A549 (cell line): ENCODE measurements at regions not wholly inside any gene's neighbourhood (a gene's known extent, or its start where the extent isn't known, plus 50 kb on each side); places are given as distances from the start of the nearest gene placed in this dataset.

Experiments used
- ATAC-seq, 2 experiments: fragments of 200-7000 bp in 1 of 2; fragments of >200 bp in 1 of 2; cut with Nextera tagmentation in 1 of 2; cut with Tn5 transposase in 1 of 2; 3 replicates each; pipeline versions ENCODE4 v1.8.0 to v1.9.1; 2018 to 2020; ENCODE audit warnings: mild to moderate bottlenecking in 1 of 2, moderate library complexity in 1 of 2
- CTCF ChIA-PET: fragments of 300-600 bp; sonication (Branson Sonifier 250); formaldehyde crosslinking; extraction: SDS; loops from one replicate; lab custom pipeline; 2021; ENCODE audit warnings: antibody characterized with exemption, inconsistent platforms; lab: Yijun Ruan, JAX
- POLR2A ChIA-PET: fragments of 350-600 bp; formaldehyde crosslinking; extraction: SDS; loops from one replicate; lab custom pipeline; 2021; ENCODE audit warnings: antibody characterized with exemption, inconsistent platforms; lab: Yijun Ruan, JAX
- DNase-seq, 2 experiments: peaks; one replicate each; pipeline versions ENCODE4 v3.0.0 to v3.0.0-alpha.2; 2011 to 2016; ENCODE audit warnings: low read depth in 1 of 2, low spot score in 1 of 2
- FAIRE-seq: peaks from 2 replicates; lab custom pipeline; 2011; peaks lifted over from hg19 to GRCh38; lab: Jason Lieb, UNC
- H3K27ac ChIP-seq, 2 experiments: fragments of >200 bp; sonication (Bioruptor Twin); formaldehyde crosslinking; 3 replicates each; pipeline ENCODE4 v1.5.1; 2016 to 2017
- H3K4me1 ChIP-seq: fragments of >200 bp; sonication (Bioruptor Twin); formaldehyde crosslinking; 3 replicates; pipeline ENCODE4 v1.6.1; 2016
- H3K4me2 ChIP-seq: fragments of >200 bp; sonication (Bioruptor Twin); formaldehyde crosslinking; 3 replicates; pipeline ENCODE4 v1.6.1; 2016
- H3K4me3 ChIP-seq: fragments of >200 bp; sonication (Bioruptor Twin); formaldehyde crosslinking; 3 replicates; pipeline ENCODE4 v1.5.1; 2016
- H3K9me3 ChIP-seq: fragments of >200 bp; sonication (Bioruptor Twin); formaldehyde crosslinking; 3 replicates; pipeline ENCODE4 v1.6.1; 2016
- BCL3 ChIP-seq: fragments of >200 bp; sonication (Bioruptor Twin); formaldehyde crosslinking; IDR thresholded peaks from 3 replicates; pipeline ENCODE4 v1.6.1; 2016
- CTCF ChIP-seq: fragments of >200 bp; sonication (Bioruptor Twin); formaldehyde crosslinking; IDR thresholded peaks from 3 replicates; pipeline ENCODE4 v1.5.1; 2016
- E2F6 ChIP-seq: IDR thresholded peaks from 2 replicates; pipeline ENCODE4 v1.6.1; 2012; ENCODE audit warnings: low read depth, borderline replicate concordance
- EHF ChIP-seq: fragments of 250-450 bp; sonication (Bioruptor Pico); IDR thresholded peaks from 2 replicates; pipeline ENCODE4 v1.5.0; 2020; ENCODE audit warnings: mild to moderate bottlenecking
- ESRRA ChIP-seq: fragments of 150-350 bp; IDR thresholded peaks from 2 replicates; pipeline ENCODE4 v1.6.1; 2014; ENCODE audit warnings: mild to moderate bottlenecking, low read length, borderline replicate concordance
- FOSL2 ChIP-seq, 2 experiments: fragments of 450-650 bp in 1 of 2; fragments of >200 bp in 1 of 2; sonication (Bioruptor Twin) in 1 of 2; formaldehyde crosslinking; IDR thresholded peaks; 2 replicates each; pipeline versions ENCODE4 v1.5.0 to v1.6.1; 2016 to 2020; ENCODE audit warnings: mild to moderate bottlenecking in 1 of 2, moderate library complexity in 1 of 2
- GATA3 ChIP-seq: IDR thresholded peaks from 2 replicates; pipeline ENCODE4 v1.6.1; 2012; ENCODE audit warnings: borderline replicate concordance
- HES2 ChIP-seq: fragments of >200 bp; sonication (Bioruptor Twin); formaldehyde crosslinking; IDR thresholded peaks from 2 replicates; pipeline ENCODE4 v1.6.1; 2016
- HEYL ChIP-seq: fragments of 250-450 bp; sonication (Bioruptor Pico); IDR thresholded peaks from 2 replicates; pipeline ENCODE4 v1.8.0; 2021; ENCODE audit warnings: mild to moderate bottlenecking, moderate library complexity
- HOXB13 ChIP-seq: fragments of 250-450 bp; sonication (Bioruptor Pico); IDR thresholded peaks from 2 replicates; pipeline ENCODE4 v1.5.0; 2020; ENCODE audit warnings: low read depth, mild to moderate bottlenecking, moderate library complexity
- HOXB5 ChIP-seq: fragments of 250-450 bp; sonication (Bioruptor Pico); IDR thresholded peaks from 2 replicates; pipeline ENCODE4 v1.5.0; 2020; ENCODE audit warnings: mild to moderate bottlenecking, moderate library complexity
- JUN ChIP-seq, 2 experiments: fragments of >200 bp; sonication (Bioruptor Twin); formaldehyde crosslinking; IDR thresholded peaks; 2 replicates in 1 of 2; 3 replicates in 1 of 2; pipeline ENCODE4 v1.6.1; 2016 to 2017
- JUNB ChIP-seq: fragments of >200 bp; sonication (Bioruptor Twin); formaldehyde crosslinking; IDR thresholded peaks from 2 replicates; pipeline ENCODE4 v1.6.1; 2016
- MAX ChIP-seq: IDR thresholded peaks from 2 replicates; pipeline ENCODE4 v1.6.1; 2012
- MAZ ChIP-seq: fragments of 150-350 bp; IDR thresholded peaks from 2 replicates; pipeline ENCODE4 v1.6.1; 2014; ENCODE audit warnings: antibody characterized with exemption, low read depth, low read length, borderline replicate concordance
- MYC ChIP-seq: IDR thresholded peaks from 2 replicates; pipeline ENCODE4 v1.6.1; 2012; ENCODE audit warnings: mild to moderate bottlenecking, inconsistent platforms, low read length, improper control_type of control experiment, borderline replicate concordance
- PBX3 ChIP-seq: IDR thresholded peaks from 2 replicates; pipeline ENCODE4 v1.6.1; 2012
- RAD21 ChIP-seq, 2 experiments: fragments of >200 bp in 1 of 2; sonication (Bioruptor Twin) in 1 of 2; formaldehyde crosslinking in 1 of 2; IDR thresholded peaks in 1 of 2; conservative IDR thresholded peaks in 1 of 2; 2 replicates in 1 of 2; 3 replicates in 1 of 2; pipeline ENCODE4 v1.6.1; 2012 to 2018; ENCODE audit warnings: inconsistent platforms in 1 of 2
- REST ChIP-seq: fragments of 200-600 bp; sonication (generic); IDR thresholded peaks from 2 replicates; pipeline ENCODE4 v1.6.1; 2016; ENCODE audit warnings: antibody characterized with exemption, mild to moderate bottlenecking, moderate library complexity
- SMC3 ChIP-seq: fragments of >200 bp; sonication (Bioruptor Twin); formaldehyde crosslinking; IDR thresholded peaks from 3 replicates; pipeline ENCODE4 v1.6.1; 2018; ENCODE audit warnings: inconsistent platforms
- ZNF302 ChIP-seq: fragments of 250-450 bp; sonication (Bioruptor Pico); IDR thresholded peaks from 2 replicates; pipeline ENCODE4 v1.9.0; 2021; ENCODE audit warnings: inconsistent platforms, mild to moderate bottlenecking, moderate library complexity
- WGBS: methylation state at CpG from one replicate; pipeline ENCODE4 v1.1.6; 2017; ENCODE audit errors: missing lambda C conversion rate; 5-methylcytosine and 5-hydroxymethylcytosine counted together

GRCh38 chr12:67161322-67161918 lies 107.7 kb upstream of the CAND1 start:
- WGBS, result 55% methylated on average over 6 of the region's 6 CpGs
- ChIA-PET POLR2A (interaction anchor here (0.9 kb wide), 1 partner anchor 108 kb away, joined by 3 read pairs; the partner anchor contains the start of gene CAND1), CTCF (interaction anchor here (1.0 to 1.6 kb wide), 5 partner anchors 12 to 92 kb away, joined by 3 to 9 read pairs (median 4); no protein-coding TSS in a partner anchor)

More at GRCh38 chr12:67161322-67161918, 107.7 kb upstream of the CAND1 start:
- no peak overlapping the region for H3K4me2 ChIP-seq
- H3K4me3 ChIP-seq, result no peak overlapping the region
- DNase-seq, result peak; percentile 31 to 51
- TF ChIP-seq BCL3 (no peak), FOSL2 (IDR thresholded peaks at IDR 0.05) (no peak), FOSL2 (CRISPR knock-in tag; IDR thresholded peaks at IDR 0.05) (no peak), HOXB5 (CRISPR knock-in tag) (no peak), REST (no peak), SMC3 (peak; percentile 35; the same call in 1 of the 3 replicates), JUN (IDR thresholded peaks at IDR 0.05) (no peak), HES2 (no peak), JUNB (no peak), ZNF302 (CRISPR knock-in tag) (no peak), MYC (no peak), MAZ (no peak), E2F6 (no peak), MAX (no peak), ESRRA (no peak), CTCF (peak; percentile 54), EHF (CRISPR knock-in tag) (no peak), PBX3 (no peak), GATA3 (no peak), HEYL (CRISPR knock-in tag) (no peak), RAD21 (conservative IDR thresholded peaks at IDR 0.05 in 1 of 2, IDR thresholded peaks at IDR 0.05 in 1 of 2) (peak in 1 of 2 experiments; percentile 45; a peak in 1 of 5 replicates), HOXB13 (CRISPR knock-in tag) (no peak)
- H3K4me1 ChIP-seq, result no peaks in the 10 kb centered on the region
- H3K9me3 ChIP-seq, result no peaks in the 10 kb centered on the region
- FAIRE-seq, result peak; percentile 82
- ATAC-seq, result peak; percentile 66 to 86; a peak in 3 of 6 replicates
- no peak overlapping the region for H3K27ac ChIP-seq
